GM12874 (cell line): ENCODE measurements at regions not wholly inside any gene's neighbourhood (a gene's known extent, or its start where the extent isn't known, plus 50 kb on each side); places are given as distances from the start of the nearest gene placed in this dataset.

Source experiments
- TF ChIP-seq, protein P1 (sequence below): IDR thresholded peaks from 2 replicates; pipeline ENCODE4 v1.5.1; 2011; ENCODE audit warnings: low read depth, mild to moderate bottlenecking, control low read depth, low read length, moderate library complexity; ENCODE audit not compliant: insufficient read depth

DNA sequence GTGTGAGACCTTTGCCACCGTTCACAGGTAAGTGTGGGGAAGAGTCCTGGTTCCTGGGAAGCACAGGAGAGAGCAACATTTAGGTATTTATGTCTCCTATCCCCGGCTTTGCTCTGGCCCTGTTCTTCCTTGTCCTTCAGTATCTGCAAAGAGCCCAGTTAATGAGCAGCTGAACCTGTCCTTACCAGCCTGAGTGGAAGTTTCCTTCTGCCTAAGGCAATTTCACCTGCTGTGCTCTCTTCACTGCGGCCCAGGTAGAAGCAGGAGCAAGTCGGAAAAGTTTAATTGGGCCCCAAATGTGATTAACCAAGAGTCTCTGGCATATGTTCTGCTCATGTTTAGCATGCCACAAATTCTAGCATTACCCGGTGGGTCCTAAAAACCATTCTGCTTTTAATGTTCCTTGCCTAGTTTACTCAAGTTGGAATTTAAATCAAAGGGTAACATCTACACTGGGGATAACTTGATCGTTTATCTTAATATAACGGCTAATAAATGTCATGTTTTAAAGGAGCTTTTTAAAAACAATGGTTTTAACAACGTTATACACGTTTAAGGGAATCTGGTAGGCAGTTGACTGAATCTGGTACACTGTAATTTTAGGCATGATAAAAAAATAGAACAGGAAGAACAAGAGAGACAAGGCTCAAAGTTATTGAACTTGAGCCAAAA, 817.1 kb downstream of the TYW1 start:
- TF ChIP-seq, protein P1, sequence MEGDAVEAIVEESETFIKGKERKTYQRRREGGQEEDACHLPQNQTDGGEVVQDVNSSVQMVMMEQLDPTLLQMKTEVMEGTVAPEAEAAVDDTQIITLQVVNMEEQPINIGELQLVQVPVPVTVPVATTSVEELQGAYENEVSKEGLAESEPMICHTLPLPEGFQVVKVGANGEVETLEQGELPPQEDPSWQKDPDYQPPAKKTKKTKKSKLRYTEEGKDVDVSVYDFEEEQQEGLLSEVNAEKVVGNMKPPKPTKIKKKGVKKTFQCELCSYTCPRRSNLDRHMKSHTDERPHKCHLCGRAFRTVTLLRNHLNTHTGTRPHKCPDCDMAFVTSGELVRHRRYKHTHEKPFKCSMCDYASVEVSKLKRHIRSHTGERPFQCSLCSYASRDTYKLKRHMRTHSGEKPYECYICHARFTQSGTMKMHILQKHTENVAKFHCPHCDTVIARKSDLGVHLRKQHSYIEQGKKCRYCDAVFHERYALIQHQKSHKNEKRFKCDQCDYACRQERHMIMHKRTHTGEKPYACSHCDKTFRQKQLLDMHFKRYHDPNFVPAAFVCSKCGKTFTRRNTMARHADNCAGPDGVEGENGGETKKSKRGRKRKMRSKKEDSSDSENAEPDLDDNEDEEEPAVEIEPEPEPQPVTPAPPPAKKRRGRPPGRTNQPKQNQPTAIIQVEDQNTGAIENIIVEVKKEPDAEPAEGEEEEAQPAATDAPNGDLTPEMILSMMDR, result no peak

DNA sequence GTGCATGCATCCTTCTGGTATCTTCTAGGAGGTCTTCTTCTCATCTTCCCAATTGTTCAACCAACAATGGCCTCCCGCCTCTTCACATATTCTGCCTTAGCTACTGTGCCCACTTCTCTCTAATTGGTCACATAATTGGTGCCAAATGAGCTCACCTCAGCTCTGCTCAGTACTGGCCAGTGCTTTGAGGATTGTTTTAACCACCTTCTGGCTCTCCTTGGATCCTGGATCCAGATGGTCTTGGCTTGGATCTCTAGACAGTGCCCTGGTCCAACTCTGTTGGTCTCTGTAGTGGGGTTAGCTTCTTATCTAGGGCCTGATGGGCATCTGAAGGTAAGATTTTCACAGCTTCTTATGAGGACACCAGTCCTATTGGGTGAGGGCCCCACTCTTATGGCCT, 820.8 kb downstream of the TYW1 start:
- TF ChIP-seq, protein P1, result no peak

DNA sequence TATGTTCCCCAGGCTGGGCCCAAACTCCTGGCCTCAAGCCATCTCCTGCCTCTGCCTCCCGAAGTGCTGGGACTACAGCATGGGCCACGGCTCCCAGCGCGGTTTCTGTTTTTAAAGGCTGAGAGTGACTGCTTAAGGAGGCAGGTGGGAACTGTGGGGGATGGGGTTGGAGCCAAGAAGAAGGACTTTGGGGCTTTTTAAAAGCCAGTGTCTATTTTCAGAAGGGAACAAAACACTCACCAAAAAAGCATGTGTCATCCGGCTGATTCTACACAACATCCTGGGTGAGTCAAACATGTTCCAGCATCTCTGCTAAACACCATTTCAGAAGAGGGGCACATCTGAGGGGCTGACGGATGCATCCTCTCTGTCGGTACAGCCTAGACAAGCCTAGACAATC, 824.5 kb downstream of the TYW1 start:
- TF ChIP-seq, protein P1, result no peak

DNA sequence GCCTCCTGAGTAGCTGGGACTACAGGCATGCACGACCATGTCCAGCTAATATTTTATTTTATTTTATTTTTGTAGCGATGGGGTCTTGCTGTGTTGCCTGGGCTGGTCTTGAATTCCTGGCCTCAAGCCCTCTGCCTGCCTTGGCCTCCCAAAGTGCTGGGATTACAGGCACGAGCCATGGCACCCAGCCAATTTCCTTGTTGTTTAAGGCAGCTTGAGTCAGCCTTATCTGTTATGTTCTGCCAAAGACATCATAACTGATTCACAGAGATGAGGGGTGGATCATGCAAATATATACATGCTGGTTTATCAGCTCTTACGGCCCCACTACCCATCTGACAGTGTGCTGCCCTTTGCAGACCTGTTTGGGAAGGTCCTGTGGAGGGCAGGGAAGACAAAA, 826.7 kb downstream of the TYW1 start:
- TF ChIP-seq, protein P1, result no peak

DNA sequence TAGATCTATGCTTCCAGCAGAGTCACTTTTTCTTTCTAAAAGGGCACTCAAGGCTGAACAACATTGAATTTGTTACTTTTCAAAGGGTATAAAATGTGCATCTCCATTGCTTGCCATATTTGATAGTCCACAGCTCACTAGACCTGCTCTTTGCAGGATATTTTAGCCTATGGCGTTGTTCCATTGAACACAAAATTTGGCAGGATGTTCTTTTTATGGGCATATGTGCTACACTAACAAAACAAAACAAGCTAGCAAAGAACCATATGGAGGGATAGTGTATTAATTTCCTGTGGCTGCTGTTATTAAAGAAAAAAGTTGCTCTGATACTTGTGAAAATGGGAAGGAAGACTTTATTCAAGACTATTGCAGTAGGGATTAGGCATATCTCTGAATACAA, 828.7 kb downstream of the TYW1 start:
- TF ChIP-seq, protein P1, result no peak

DNA sequence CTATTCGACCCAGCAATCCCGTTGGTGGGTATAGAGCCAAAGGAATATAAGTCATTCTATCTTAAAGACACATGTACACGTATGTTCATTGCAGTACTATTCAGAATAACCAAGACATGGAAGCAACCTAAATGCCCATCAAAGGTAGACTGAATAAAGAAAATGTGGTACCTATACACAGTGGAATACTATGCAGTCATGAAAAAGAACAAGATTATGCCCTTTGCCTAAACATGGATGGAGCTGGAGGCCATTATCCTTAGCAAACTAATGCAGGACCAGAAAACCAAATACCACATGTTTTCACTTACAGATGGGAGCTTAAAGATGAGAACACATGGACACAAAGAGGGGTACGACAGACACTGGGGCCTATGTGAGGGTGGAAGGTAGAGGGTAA, 845.3 kb downstream of the TYW1 start:
- TF ChIP-seq, protein P1, result no peak

DNA sequence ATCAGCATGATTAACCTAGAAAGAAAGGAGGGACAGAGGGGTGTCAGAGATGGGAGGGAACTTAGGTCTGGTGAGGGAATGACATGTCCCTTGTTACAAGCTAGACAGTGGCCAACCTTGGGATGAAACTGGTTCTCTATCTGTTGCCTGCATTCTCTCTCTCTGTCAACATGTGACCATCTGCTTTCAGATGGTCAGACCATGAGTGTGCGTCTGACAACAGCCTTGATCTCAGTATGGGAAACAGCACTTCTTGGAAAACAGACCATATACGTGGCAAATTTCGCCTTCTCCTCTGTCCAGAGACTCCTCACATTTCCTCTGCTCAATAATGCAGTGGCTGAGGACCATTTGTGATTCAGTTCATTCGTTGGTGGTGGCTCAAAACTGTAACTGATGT, 845.9 kb downstream of the TYW1 start:
- TF ChIP-seq, protein P1, result no peak

DNA sequence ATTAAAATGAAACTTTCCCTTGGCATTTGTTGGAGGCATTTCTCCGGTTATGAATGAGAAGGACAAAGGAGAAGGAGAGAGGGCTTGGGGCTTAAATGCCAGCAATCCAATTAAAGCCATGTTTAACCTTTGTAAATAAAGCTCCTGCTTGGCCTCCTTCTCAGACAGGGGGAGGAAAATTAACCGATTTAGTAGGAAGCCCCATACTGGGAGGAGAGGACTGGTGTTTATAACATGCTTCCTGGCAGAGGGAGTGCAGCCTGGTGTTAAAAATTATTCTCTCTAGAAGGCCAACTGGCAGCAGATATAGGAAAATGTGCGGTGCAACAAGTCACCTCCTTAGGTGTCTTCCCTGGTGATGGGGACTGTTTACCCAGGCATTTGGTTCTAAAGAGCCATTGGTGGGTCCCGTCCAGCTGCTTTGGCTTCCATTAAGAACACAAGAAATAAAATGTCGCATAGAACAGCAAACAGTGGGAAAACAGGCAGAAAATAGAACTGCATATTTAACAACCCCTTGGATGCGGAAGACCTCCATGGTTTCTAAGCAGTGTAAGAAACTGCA, 846.5 kb downstream of the TYW1 start:
- TF ChIP-seq, protein P1, result no peak
